Kidney epithelial cell (primary cell): ENCODE measurements at regions not wholly inside any gene's neighbourhood (a gene's known extent, or its start where the extent isn't known, plus 50 kb on each side); places are given as distances from the start of the nearest gene placed in this dataset.

Source experiments
- DNase-seq: peaks from one replicate; pipeline ENCODE4 v3.0.0-alpha.2; 2010; ENCODE audit warnings: low read depth
- H3K27me3 ChIP-seq: 2 replicates; pipeline ENCODE4 v1.6.0; 2011; ENCODE audit warnings: low read length; ENCODE audit not compliant: control insufficient read depth, insufficient read depth
- H3K36me3 ChIP-seq: 2 replicates; pipeline ENCODE4 v1.5.1; 2011; ENCODE audit warnings: low read length; ENCODE audit not compliant: control insufficient read depth, insufficient read depth
- H3K4me3 ChIP-seq: 2 replicates; pipeline ENCODE4 v1.5.1; 2011; ENCODE audit warnings: low read depth, mild to moderate bottlenecking, control low read depth, low read length
- TF ChIP-seq, protein P1 (sequence below): IDR thresholded peaks from 2 replicates; pipeline ENCODE4 v1.5.1; 2011; ENCODE audit warnings: mild to moderate bottlenecking, moderate library complexity, low read length, control low read depth, inconsistent platforms; ENCODE audit not compliant: insufficient read depth, poor library complexity, severe bottlenecking

DNA sequence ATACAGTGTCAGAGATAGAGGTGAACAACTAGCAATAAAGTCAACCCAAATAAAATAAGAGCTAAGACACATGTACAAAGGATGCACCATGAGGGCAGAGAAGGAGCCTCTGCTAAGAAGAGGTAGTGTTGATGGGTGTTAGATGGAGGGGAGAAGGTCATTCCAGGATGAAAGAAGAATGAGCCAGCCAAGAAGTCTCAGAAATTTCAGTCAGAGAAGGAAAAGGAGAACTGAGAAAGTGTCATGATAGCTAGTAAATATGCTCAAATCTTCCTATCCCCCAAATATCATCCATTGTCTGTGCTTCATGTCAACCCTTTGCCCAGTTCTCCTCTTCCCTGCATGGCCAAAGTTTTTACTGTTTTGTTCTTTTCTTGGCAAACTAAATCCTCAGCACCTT is 225.2 kb upstream of the BTG1 start:
- H3K27me3 ChIP-seq = no peaks in the 10 kb centered on the region
- TF ChIP-seq, protein P1, sequence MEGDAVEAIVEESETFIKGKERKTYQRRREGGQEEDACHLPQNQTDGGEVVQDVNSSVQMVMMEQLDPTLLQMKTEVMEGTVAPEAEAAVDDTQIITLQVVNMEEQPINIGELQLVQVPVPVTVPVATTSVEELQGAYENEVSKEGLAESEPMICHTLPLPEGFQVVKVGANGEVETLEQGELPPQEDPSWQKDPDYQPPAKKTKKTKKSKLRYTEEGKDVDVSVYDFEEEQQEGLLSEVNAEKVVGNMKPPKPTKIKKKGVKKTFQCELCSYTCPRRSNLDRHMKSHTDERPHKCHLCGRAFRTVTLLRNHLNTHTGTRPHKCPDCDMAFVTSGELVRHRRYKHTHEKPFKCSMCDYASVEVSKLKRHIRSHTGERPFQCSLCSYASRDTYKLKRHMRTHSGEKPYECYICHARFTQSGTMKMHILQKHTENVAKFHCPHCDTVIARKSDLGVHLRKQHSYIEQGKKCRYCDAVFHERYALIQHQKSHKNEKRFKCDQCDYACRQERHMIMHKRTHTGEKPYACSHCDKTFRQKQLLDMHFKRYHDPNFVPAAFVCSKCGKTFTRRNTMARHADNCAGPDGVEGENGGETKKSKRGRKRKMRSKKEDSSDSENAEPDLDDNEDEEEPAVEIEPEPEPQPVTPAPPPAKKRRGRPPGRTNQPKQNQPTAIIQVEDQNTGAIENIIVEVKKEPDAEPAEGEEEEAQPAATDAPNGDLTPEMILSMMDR = no peak
- DNase-seq = no peak
- H3K4me3 ChIP-seq = no peak overlapping the region
- no peaks in the 10 kb centered on the region for H3K36me3 ChIP-seq

DNA sequence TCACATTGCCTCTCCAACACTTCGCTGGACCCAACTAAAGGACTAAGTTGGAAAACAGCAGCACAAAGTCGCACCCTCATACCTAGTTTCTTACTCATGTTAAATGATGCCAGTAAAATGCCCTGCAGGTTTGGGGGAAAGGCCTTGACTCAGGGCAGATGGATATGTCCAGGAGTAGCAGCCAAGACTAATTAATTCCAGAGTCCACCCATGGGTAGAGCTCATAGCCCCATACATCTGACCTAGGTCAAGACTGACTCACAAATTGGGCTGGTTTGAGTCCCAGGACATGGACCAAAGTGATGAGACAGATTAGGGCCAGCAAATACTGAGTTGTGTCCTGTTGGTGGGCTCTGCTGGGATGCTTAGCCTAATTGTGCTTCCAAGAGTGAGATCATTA is 224.0 kb upstream of the BTG1 start:
- H3K27me3 ChIP-seq = no peaks in the 10 kb centered on the region
- TF ChIP-seq, protein P1 = no peak
- no peak overlapping the region for H3K4me3 ChIP-seq
- H3K36me3 ChIP-seq = no peaks in the 10 kb centered on the region
- DNase-seq = peak; percentile 10

DNA sequence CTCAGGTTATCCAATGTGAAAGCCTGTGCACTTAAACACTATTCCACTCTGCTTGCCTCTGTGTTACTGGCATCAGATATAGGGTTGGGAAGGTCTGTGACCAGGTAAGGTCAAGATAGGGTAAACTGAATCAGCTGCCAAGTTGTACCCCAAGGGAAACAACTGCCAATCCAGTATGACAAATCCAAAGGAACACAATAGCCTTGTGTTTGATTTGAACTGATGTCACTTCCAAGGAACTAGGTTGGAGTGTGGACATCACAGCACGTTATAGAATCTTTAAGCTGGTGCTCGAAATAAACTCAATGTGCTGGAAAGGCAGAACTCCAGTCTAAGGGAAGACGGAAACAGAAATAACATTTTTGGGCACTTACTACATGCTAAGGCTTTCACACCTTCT is 223.4 kb upstream of the BTG1 start:
- no peak for DNase-seq
- Histone ChIP-seq H3K27me3 (no peaks in the 10 kb centered on the region), H3K4me3 (no peak overlapping the region), H3K36me3 (no peaks in the 10 kb centered on the region)
- TF ChIP-seq, protein P1 = no peak

DNA sequence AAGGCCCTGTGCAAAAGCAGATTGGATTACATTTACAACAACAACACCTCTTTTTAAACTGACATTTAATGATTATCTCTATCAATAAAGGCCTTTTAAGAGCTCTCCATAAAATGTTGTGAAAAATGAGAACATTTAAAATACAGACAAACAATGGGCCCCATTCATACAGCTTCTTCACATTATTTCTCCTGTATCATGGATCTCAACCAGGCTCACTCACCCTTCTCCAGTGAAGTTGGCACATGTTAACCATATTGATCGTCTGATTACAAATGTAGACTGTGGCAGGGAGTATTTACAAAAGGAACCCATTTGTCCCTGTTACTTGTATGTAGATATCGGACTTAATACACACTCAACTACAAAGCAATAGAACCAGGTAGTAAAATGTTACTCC is 220.2 kb upstream of the BTG1 start:
- TF ChIP-seq, protein P1 = no peak
- no peak for DNase-seq
- H3K4me3 ChIP-seq = no peak overlapping the region
- H3K36me3 ChIP-seq = no peaks in the 10 kb centered on the region
- H3K27me3 ChIP-seq = no peaks in the 10 kb centered on the region

DNA sequence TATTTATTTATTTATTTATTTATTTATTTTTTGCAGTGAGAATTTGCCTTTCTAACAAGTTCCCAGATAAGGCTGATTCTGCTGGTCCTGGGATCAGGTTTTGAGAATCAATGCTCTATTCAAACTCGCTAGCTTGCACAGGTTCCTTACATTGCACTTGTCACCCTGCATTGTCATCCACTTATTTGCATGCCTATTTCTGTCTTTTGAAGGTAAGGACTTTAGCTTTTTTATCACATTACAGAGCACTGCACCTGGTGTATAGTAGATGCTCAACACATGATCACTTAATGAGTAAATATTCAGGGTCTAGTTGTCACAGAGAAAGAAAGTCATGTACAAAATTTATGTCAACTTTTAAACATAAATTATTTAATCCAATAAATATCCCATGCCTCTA is 219.7 kb upstream of the BTG1 start:
- TF ChIP-seq, protein P1 = no peak
- DNase-seq = no peak
- Histone ChIP-seq H3K27me3 (no peaks in the 10 kb centered on the region), H3K36me3 (no peaks in the 10 kb centered on the region), H3K4me3 (no peak overlapping the region)

DNA sequence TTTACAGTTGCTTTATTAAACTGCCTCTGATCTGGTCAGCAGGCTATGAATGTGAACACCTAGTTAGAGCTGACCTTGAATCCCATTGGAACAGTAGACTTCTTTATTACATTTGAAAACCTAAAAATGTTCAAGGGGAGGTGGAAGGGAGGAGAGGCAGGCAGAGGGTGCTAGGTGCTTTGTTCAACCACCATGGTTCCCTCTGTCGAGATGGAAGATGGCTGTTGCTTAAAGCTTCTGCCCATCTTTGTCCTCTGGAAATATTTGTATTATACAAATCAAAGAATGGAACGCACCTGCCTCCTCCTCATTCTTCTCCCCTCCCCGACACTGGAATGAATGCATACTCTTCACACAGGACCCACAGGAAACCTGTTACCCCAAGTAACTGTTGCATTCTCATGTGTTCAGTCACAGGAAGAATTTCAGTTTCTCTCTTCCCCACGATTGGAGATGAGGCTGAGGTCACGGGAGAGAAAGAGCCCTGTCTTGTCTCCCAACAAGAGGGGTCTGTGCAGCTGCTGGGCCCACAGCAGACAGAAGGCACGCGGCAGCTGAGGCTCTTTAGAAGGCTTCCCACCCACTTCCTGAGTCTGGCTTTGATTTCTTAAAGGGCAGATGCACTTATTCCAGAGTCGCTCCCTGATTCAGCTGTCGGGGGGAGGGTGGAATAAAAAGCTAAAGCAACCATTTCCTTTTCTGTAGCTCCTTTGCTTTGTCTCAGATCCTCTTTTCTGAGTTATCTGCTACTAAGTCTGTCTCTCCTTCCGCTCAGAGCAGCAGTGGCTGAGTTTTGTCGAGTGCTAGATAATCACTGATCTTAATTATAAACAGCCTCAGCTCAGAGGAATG is 217.9 kb upstream of the BTG1 start:
- TF ChIP-seq, protein P1 = no peak
- Histone ChIP-seq H3K4me3 (no peak overlapping the region), H3K27me3 (no peaks in the 10 kb centered on the region), H3K36me3 (no peaks in the 10 kb centered on the region)
- no peak for DNase-seq
